ENCODE measurements at regions not wholly inside any gene's neighbourhood (a gene's known extent, or its start where the extent isn't known, plus 50 kb on each side); places are given as distances from the start of the nearest gene placed in this dataset.

- no peak for TF ChIP-seq EZH2phosphoT487 (IDR thresholded peaks at IDR 0.05; ENCODE audit: borderline replicate concordance)
- TF ChIP-seq CTCF (conservative IDR thresholded peaks at IDR 0.05; ENCODE audit: low read length), result no peak
Measured at GRCh38 chr20:11158589-11158988, 484.8 kb upstream of the JAG1 start.
